Endothelial cell of umbilical vein (primary cell): ENCODE measurements at regions not wholly inside any gene's neighbourhood (a gene's known extent, or its start where the extent isn't known, plus 50 kb on each side); places are given as distances from the start of the nearest gene placed in this dataset.

Experiments
- CTCF ChIP-seq, 2 donors: IDR thresholded peaks; 1 replicate in 1 of 2; 2 replicates in 1 of 2; pipeline ENCODE4 v1.5.1; 2011; ENCODE audit warnings: low read length in 2 of 2, mild to moderate bottlenecking in 2 of 2, moderate library complexity in 2 of 2, control low read depth in 1 of 2, inconsistent platforms in 1 of 2, low read depth in 1 of 2; ENCODE audit not compliant: insufficient read depth in 1 of 2; ENCODE audit errors: extremely low read depth in 1 of 2
- EZH2 ChIP-seq: IDR thresholded peaks from 2 replicates; pipeline ENCODE4 v1.6.1; 2012; ENCODE audit warnings: borderline replicate concordance, low read depth, mild to moderate bottlenecking, moderate library complexity, low read length, inconsistent platforms; ENCODE audit not compliant: severe bottlenecking
- JUN ChIP-seq: IDR thresholded peaks from 2 replicates; pipeline ENCODE4 v1.6.1; 2011; ENCODE audit warnings: borderline replicate concordance, low read depth; ENCODE audit not compliant: insufficient read length, insufficient read depth
- MAX ChIP-seq: IDR thresholded peaks from 2 replicates; pipeline ENCODE4 v1.6.1; 2011; ENCODE audit not compliant: insufficient read depth, insufficient read length
- POLR2A ChIP-seq: IDR thresholded peaks from 2 replicates; pipeline ENCODE4 v1.6.1; 2012; ENCODE audit warnings: low read depth, mild to moderate bottlenecking, control low read depth, low read length

- TF ChIP-seq MAX (no peak), CTCF (IDR thresholded peaks at IDR 0.05; ENCODE audit: extremely low read depth in 1 of 2, insufficient read depth in 1 of 2, low read depth in 1 of 2, low read length in 2 of 2) (no peak), EZH2 (no peak), JUN (no peak), POLR2A (no peak)
These were observed 170.1 kb upstream of the B3GAT1 start for GRCh38 chr11:134581966-134582769.
